Kidney (tissue), 13 donors: ENCODE measurements at regions not wholly inside any gene's neighbourhood (a gene's known extent, or its start where the extent isn't known, plus 50 kb on each side); places are given as distances from the start of the nearest gene placed in this dataset.

Experiments
- DNase-seq, 5 donors: peaks; one replicate each; pipeline ENCODE4 v3.0.0-alpha.2; 2013 to 2020
- FAIRE-seq: peaks from 2 replicates; lab custom pipeline; 2012; peaks lifted over from hg19 to GRCh38; lab: Jason Lieb, UNC
- H3K27ac ChIP-seq, 2 donors: one replicate each; pipeline ENCODE4 v1.7.0; 2013; ENCODE audit warnings: low read depth in 2 of 2, low read length in 2 of 2, inconsistent platforms in 1 of 2
- H3K27me3 ChIP-seq: one replicate; pipeline ENCODE4 v1.7.1; 2013; ENCODE audit warnings: low read length, inconsistent platforms; ENCODE audit not compliant: control insufficient read depth, insufficient read depth
- H3K36me3 ChIP-seq, 3 donors: one replicate each; pipeline versions ENCODE4 v1.7.0 to v1.7.1; 2013; ENCODE audit warnings: low read length in 3 of 3, control low read depth in 1 of 3, inconsistent platforms in 1 of 3; ENCODE audit not compliant: insufficient read depth in 3 of 3, control insufficient read depth in 2 of 3
- H3K4me1 ChIP-seq, 3 donors: one replicate each; pipeline versions ENCODE4 v1.7.0 to v1.7.1; 2013; ENCODE audit warnings: low read length in 3 of 3, inconsistent platforms in 1 of 3, low read depth in 1 of 3; ENCODE audit not compliant: control insufficient read depth in 2 of 3, insufficient read depth in 2 of 3
- H3K4me3 ChIP-seq, 3 donors: one replicate each; pipeline versions ENCODE4 v1.7.0 to v1.8.1; 2013; ENCODE audit warnings: low read length in 3 of 3, control low read depth in 1 of 3, inconsistent platforms in 1 of 3
- H3K9ac ChIP-seq, 3 donors: one replicate each; pipeline versions ENCODE4 v1.7.0 to v1.7.1; 2013; ENCODE audit warnings: low read length in 3 of 3, control low read depth in 1 of 3, inconsistent platforms in 1 of 3
- H3K9me3 ChIP-seq, 3 donors: one replicate each; pipeline versions ENCODE4 v1.7.0 to v1.7.1; 2013; ENCODE audit warnings: low read length in 3 of 3, control low read depth in 1 of 3, inconsistent platforms in 1 of 3; ENCODE audit not compliant: control insufficient read depth in 2 of 3, insufficient read depth in 1 of 3
- CTCF ChIP-seq: IDR thresholded peaks from 3 replicates; pipeline ENCODE4 v1.5.1; 2012; ENCODE audit warnings: mild to moderate bottlenecking, moderate library complexity, borderline replicate concordance; ENCODE audit not compliant: insufficient read depth; ENCODE audit errors: extremely low read depth
- intact Hi-C: fragments of 100-400 bp; cut with DNase I; formaldehyde crosslinking; loops from one replicate; pipeline ENCODE4 v1.11.1; 2022
- donor health status: control.
- donor health status: control.
- donor health status: control.
- donor health status: control.
- donor health status: control.
- donor health status: DM: yes; HTN: yes; CAD: no.
- donor health status: Normal renal cell carcinoma (clear cell type).

- Histone ChIP-seq H3K9me3 (no peaks in the 10 kb centered on the region), H3K9ac (no peak overlapping the region), H3K27me3 (no peaks in the 10 kb centered on the region), H3K4me1 (no peaks in the 10 kb centered on the region), H3K27ac (no peak overlapping the region), H3K36me3 (no peaks in the 10 kb centered on the region), H3K4me3 (no peak overlapping the region)
- no peak for DNase-seq
- no peak for TF ChIP-seq CTCF
- no peak for FAIRE-seq
- intact Hi-C loops = no loop called here
Observed at GRCh38 chr13:34247596-34247995, 429.6 kb downstream of the RFC3 start.

DNA sequence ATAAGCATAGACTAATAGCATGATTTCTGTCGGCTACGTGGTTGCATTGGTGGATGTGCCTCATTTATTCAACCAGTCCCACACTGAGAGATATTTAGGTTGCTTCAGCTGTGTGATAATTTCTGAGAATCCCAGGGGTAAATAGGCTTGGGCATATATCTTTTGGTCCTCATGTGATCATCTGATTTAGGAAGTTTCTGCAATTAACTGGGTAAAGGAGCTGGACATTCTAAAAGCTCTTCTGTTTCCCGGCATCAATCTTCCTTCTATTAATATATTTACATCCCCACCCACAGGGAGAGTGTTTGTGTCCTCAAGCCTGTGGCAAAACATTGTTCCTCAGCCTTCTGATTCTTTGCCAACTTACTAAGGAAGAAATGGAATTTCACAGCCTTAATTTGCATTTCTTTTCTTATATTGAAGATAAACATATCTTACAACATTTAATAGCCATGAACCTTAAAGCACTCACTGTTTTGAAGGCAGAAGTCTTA lies 431.6 kb downstream of the RFC3 start:
- intact Hi-C loops = no loop called here
- FAIRE-seq (no peak), DNase-seq (no peak)
- no peaks in the 10 kb centered on the region for H3K36me3 ChIP-seq
- no peaks in the 10 kb centered on the region for H3K27me3 ChIP-seq
- H3K9ac ChIP-seq = no peak overlapping the region
- H3K4me3 ChIP-seq = no peak overlapping the region
- no peaks in the 10 kb centered on the region for H3K4me1 ChIP-seq
- no peak overlapping the region for H3K27ac ChIP-seq
- peaks cover 0 to 2% (median 0%) of the 10 kb centered on the region in 3 donors for H3K9me3 ChIP-seq
- no peak for TF ChIP-seq CTCF

DNA sequence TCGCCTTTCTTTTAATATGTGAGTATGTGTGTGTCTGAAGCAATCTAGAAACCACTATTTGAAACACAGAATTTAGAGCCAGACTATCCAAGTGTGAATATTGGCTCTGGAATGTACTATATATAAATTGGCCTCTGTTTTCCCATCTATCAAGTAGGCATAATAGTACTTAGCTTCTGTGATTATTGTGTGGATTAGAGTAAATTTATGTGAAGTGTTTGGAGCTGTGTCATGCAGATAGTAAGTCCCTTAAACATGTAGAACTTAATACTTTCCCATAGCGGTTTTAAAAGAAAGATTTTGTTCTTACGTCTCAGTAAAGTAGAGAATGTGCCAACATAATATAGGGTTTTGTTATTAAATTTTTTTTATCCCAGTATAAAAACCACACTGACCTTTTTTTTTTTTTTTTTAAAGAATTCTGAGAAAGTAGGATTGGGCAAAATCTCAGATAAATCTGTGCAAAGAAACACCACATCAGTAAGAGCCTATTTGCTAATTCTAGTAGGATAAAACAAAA lies 432.3 kb downstream of the RFC3 start:
- H3K9ac ChIP-seq = no peak overlapping the region
- FAIRE-seq (no peak), DNase-seq (no peak)
- intact Hi-C loops = no loop called here
- no peak overlapping the region for H3K27ac ChIP-seq
- no peak overlapping the region for H3K4me3 ChIP-seq
- H3K4me1 ChIP-seq = no peaks in the 10 kb centered on the region
- H3K9me3 ChIP-seq = peaks cover 0 to 3% (median 0%) of the 10 kb centered on the region in 3 donors
- H3K27me3 ChIP-seq = no peaks in the 10 kb centered on the region
- H3K36me3 ChIP-seq = no peaks in the 10 kb centered on the region
- TF ChIP-seq CTCF = no peak

DNA sequence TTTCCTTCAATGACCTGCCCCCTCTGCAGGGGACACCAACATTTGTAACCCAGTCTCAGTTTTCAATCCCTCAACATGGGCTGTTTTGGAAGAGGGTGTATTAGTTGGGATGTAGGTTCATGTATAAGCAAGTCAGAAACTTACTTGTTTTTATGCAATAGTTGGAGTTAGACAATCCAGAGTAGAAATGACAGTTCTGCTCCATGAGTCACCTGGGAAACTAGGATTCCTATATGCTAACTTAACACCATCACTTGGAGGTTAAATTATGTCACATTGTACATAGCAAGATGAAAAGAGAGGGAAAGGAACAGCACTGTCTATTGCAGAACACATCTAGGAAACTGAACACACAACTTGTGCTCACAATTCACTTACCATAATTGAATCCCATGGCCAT lies 436.4 kb downstream of the RFC3 start:
- Histone ChIP-seq H3K9ac (no peak overlapping the region), H3K36me3 (no peaks in the 10 kb centered on the region), H3K4me3 (no peak overlapping the region), H3K9me3 (peaks cover 0 to 3% (median 0%) of the 10 kb centered on the region in 3 donors), H3K4me1 (no peaks in the 10 kb centered on the region), H3K27ac (no peak overlapping the region), H3K27me3 (no peaks in the 10 kb centered on the region)
- DNase-seq (no peak), FAIRE-seq (no peak)
- no peak for TF ChIP-seq CTCF
- intact Hi-C loops = no loop called here
